GM18861 (cell line): ENCODE measurements at regions not wholly inside any gene's neighbourhood (a gene's known extent, or its start where the extent isn't known, plus 50 kb on each side); places are given as distances from the start of the nearest gene placed in this dataset.

Experiments
- ATAC-seq: cut with Tn5 transposase; IDR thresholded peaks from one replicate; pipeline ENCODE4 v1.9.1; 2021; ENCODE audit not compliant: unreplicated experiment

DNA sequence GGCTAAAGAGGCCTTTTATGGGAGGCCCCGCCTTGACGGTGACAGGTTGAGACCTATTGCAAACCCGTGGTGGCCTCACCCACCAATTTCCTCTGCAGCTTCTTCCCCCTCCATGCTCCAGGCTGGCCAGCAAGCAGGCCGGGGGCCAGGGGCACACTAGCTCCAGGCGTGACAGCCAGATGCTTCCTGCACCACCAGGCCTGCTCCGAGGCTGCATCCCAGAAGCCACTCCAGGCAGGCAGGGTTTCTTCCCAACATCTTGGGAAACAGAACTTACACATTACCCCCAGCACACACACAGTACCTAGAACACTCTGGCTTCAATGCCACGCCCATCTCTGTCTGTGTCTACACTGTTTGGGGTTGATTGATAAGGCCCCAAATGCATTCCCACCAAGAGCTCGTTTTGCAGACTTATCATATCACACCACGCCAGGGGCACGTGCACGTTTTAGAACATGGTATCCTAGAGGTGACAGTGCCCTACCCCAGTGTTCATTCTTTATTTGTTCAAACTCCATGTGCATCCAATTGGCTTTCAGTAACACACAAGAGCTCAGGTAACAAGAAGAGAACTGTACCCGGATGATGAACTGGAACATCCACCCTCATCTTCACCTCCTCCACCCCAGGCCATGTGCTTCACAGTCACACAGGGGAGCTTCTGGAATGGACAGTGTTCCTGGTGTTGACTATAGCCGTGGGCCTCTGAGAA is 221.4 kb upstream of the RREB1 start:
- no peak for ATAC-seq

DNA sequence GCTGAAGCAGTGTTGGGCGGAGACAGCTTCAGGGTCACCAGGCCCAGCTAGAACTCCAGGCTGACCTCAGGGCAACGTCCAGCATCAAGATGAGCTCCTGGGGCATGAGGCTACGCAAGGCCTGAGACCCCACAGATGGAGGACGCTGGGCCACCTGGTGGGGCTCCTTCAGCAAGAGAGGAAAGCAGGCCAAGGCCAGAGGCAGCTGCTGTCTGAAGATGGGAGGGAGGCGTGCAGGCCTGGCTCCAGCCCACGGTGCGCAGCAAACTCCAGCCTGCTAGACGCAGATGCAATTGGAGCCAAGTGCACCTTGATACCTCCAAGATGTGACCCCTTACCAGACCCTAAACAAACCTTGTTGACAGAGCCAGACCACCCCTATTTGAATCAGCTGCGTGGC is 220.9 kb upstream of the RREB1 start:
- ATAC-seq, result no peak

DNA sequence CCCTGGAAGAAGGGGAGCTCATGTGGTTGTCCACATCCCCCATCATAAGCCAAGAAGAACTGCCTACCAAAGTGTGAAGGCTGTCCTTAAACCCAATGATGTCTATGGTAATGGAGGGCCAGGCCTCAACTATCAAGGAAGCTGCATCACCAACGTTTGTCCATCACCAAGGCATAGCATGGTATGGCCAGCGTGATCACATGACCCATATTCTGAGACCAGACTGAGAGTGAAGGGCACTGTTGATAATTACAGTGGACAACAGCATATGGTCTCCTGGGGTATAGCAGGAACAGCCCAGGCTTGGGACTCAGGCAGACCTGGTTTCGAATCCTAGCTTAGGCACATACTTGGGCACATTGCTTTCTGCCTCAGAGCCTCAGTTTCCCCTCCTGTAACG is 218.2 kb upstream of the RREB1 start:
- ATAC-seq, result no peak

DNA sequence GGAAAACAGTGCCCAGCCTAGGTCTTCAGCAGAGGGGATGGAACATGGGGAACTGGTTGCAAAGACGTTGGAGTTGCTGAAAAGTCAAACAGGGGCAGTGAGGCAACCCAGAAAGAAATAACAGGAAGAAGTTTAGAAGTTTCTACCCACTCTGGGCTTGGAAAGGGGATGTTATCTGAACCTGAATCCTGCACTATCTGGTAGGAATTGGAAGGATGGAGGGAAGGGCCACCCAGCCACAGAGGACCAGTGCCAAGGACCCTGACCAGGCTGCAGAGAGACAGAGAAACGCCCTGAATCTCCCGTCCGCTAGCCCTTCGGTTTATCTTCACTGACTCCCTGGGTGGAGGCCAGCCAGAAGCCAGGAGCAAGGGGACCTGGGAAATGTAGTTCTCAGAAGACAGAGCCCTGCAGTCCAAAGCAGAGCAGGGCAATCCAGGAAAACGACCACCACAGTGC is 217.3 kb upstream of the RREB1 start:
- ATAC-seq, result no peak

DNA sequence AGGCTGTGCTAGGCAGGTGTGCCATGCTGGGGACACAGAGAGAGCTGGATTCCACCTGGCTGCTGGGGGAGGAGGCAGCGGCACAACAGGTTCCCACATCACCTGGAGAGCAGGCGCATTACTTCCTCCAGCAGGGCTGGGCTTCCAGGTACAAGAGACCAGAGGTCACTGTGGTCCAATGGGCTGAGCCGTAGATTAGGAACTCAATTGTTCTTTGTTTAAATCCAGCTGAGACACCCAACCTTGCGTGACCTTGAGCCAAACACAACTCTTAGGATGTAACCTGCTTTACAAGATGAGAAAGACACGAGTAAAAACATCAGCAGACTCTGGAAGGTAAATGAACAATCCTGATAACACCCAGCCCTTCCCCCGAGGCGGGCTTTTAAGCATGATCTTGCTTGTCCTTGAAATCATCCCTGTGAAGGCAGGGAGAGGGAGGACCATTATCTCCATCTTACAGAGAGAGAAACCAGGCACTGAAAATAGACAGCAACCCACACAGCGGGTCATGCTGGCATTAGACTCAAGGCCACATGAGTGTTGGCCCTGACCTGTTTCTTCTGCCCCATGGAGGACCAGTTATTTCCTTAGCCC is 216.5 kb upstream of the RREB1 start:
- ATAC-seq, result no peak

DNA sequence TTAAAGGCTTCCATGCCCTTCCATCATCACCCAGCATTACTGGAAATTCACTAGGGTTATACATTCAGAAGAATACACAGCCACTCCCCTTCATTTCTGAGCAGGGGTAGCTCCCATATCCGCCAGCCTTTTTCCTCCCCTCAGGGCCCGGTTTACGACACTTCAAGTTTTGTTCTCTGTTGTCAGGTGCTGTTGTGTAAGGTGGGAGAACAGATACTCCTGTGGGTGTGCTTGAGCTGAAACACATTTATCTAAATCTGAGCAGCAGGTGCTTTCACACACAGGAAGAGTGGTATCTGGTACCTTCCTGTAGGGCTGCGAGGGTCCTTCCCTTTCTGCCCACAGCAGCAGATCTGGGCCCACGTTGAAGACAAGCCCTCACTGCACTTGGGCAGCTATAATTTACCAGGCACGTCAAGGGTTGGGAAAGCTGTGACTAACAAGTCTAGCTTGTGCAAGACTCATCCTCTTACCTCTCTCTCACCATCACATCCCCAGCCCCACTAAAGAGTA is 215.8 kb upstream of the RREB1 start:
- no peak for ATAC-seq

DNA sequence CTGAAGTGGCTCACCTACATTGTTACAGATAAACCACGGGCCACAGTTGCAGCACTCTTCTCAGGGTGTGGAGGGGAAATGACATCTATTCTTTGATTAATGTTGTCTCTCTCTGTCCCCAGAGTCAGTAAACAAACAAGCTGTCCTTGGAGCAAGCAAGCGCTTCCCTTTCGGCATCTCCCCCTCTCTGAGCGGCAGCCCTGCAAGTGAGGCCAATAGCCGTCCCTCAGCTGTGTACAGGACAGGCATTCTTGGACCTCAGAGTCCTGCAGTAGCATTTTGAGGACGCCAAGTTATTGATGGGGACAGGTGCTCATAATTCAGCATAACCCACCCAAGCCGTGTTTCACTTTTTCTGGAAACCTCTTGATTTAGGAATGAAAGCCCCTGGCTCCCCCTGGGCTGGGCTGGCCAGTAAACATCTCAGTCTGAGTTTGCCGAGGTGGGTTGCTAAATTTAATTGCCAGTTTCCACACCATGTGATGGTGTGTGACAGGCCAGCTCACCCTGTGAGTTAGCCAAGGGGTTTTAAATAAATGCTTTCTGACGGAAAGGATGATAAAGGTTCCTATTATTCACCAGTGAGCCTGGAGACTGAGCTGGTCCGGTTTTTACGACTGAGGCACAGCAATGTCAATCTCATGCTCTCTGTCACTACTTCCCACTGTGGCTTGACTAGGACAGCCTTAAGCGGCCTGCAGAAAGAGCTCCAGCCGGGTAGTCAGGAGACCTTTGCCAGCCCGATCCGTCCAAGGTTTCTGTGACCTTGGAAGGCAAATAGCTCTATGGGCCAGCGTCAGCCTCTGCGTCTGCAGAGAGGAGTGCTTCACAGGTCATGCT is 214.8 kb upstream of the RREB1 start:
- no peak for ATAC-seq

DNA sequence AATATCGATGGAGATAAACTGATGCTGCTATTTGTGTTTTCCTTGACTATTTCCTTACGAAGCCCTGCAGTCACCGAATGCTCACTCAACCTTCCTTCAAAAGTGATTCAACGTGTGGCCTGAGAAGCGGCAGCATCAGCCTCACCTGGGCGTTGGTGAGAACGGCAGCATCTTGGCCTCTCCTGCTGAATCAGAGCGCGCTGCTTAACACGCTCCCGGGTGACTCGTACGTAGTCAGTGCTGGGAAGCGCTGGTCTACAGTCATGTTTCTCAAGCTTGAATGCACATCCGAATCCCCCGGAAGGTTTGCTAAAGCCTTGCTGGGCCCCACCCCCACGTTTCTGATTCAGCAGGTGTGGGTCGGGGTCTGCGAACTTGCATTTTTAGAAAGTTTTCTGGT is 214.1 kb upstream of the RREB1 start:
- no peak for ATAC-seq

DNA sequence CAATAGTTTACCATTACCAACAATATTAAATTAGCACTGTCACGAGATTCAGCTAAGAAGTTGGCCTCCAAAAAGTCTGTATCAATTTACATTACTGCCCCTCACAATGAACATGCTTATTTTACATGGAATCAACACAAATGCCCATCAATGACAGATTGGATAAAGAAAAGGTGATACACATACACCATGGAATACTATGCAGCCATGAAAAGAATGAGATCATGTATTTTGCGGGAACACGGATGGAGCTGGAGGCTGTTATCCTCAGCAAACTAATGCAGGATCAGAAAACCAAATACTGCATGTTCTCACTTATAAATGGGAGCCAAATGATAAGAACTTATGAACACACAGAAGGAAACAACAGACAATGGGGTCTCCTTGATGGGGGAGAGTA is 211.8 kb upstream of the RREB1 start:
- no peak for ATAC-seq

DNA sequence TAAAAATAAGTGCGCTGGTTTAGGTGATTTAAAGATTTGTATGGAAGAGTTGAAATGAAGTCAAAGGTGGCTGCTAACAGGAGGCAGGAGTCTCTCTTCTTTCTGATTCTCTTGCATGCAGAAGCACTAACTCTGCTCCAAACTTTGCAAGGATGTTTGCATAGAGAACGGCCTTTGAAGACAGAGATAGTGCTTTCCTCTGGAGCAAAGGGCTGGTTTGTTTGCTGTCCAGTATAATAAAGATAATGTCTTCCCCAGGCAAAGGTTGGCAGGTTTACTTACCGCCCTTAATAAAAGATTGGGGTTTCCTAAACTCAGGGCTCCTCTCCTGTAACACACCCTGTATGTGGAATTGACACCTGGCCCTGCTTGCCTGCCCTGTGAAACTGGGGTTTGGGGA is 210.6 kb upstream of the RREB1 start:
- ATAC-seq, result no peak

DNA sequence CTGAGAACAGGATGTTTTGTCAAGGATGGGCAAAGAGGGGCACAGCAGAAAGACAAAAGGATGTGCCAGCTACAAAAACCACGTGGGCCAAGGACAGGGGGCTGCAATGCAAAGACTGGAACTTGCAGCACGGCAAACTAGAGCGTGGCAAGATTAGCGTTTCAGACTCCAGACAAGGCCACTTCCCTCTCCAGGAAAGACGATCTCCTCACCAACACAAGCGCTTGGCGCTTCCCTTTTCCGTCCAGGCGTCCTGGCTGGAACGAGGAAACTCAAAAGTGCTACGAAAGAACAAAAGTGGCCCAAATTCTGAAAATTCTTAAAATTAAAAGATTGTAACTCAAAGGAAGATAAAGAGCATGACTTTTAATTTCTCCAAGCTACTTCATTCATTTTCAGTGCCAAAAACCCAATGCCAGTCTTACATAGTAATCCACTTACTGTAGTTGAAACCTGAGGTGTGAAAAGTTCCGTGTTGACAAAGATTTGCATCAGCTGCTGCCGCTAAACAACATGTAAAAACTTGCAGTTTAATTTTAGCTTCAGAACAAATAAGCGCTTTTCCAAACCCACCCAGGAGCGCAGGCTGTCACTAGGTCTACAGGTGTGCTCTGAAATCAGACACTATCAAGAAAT is 207.1 kb upstream of the RREB1 start:
- ATAC-seq, result no peak

DNA sequence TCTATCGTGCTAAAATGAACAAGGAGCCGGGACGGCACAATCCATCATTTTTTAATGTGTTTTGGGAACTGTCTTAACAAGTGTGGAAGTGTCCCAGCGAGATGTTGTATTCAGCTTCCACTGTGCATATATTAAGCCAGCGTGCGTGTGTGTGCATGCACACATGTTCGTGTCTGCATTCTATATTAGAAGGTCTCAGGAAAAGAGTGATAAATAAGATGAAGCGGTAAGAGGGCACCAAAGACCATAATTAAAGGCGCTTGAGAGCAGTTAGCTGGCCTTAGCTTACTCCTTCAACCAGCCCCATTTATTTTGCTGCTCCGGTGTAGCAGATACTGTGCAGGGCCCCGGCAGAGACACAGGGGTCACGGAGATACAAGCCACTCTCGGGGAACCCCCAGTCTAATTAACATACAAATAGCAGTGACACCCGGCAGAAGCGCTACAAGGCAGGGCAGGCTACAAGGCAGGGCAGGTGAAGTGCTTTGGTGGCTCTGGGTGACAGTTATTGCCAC is 206.5 kb upstream of the RREB1 start:
- no peak for ATAC-seq

DNA sequence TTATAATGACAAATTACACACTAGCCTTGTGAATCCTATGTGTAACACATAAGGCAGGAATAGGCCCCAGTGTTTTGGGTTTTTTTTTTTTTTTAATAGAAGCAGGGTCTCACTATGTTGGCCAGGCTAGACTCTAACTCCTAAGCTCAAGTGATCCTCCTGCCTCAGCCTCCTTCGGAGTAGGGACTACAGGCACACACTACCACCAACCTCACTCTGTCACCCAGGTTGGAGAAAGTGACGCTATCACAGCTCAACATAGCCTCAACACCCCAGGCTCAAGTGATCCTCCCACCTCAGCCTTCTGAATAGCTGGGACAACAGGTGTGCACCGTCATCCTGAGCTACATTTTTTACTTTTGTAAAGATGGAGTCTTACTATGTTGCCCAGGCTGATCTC is 205.8 kb upstream of the RREB1 start:
- ATAC-seq, result no peak

DNA sequence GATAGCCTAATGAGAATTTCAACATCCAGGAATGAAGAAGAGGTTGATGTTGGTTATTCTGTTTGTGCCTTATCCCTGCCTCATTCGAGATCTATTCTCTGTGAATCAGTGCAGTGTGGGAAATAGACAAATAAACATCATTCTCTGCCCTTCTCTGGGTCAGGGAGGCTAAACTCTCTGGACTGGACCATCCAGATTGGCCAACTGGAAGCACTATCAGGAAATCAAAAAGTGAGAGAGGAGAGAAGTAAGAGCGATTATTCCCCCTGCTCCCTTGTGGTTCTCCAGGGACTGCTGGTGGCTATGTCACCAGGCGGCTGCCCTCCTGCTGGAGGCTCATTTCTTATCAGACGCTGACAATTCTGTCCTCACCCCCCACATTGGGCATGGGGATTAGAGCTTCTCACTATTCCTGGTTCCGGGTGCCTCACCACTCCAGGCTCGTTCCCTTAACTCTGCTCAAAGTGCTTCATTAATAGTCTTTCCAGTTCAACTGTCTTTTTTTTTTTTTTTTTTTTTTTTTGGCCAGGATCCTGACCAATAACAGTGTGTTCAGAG is 201.7 kb upstream of the RREB1 start:
- ATAC-seq, result no peak

DNA sequence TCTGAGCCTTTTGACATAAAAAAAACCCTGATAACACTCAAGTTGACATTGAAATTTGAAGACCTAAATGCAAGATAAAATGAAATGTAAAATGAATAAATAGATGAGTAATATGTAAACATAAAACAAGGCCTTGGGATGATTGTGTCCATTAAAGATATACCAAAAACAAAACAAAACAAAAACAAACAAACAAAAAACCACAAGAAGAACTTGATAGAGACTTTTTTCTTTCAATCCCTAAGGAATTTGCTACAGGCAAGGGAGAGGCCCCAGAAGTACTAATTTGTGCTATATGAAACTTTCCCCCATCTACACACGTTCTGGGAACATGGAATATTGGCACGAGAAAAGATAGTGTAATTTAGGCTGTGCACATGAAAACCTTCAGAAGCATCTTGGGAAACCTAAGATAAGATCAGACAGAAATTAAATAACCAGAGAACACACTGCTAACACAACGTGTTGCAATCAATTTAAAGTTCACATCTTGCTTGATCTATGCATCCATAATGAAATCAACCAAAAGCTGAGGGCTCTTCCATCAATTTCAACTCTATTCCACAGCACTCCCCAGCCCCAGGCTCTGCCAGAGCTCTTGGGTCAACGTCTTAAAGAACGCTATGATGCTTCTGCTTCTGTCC is 201.1 kb upstream of the RREB1 start:
- ATAC-seq, result no peak

DNA sequence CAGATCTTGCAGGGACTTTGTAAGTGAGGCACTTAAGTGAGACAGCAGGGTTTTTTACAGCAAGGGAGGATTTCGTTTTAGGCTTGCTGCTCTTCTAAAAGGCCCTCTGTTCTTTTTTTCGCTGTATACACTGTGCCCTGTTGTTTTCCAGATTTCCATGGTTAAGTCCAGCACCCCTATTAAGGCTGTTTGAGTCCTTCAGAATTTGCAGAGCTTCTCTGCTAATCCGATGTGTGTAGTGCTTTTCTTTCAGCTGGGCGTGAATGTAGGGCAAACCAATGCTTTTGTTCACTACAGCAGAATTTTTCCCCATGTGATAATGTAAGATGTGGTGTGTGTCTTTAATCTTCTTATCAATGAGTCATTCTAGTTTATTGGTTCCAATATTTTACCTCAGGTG is 200.5 kb upstream of the RREB1 start:
- no peak for ATAC-seq

DNA sequence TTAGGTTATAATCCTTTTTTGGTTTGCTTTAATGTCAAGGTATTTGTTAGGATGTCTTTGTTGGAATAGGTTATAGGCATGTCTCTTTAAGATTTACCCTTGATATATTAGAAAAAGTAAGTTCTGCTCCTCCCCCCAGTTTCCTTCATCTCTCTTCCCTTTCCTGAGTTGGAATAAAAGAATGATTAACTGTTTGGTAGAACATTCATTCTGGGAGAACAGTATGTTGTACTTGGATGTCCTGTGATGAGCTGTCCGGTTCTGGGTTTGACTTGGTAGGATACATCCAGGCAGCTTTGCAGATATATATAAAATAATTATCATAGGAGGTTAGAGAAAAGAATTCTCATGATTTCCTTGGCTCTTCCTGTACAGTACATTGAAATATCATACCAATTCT is 199.6 kb upstream of the RREB1 start:
- ATAC-seq, result no peak

DNA sequence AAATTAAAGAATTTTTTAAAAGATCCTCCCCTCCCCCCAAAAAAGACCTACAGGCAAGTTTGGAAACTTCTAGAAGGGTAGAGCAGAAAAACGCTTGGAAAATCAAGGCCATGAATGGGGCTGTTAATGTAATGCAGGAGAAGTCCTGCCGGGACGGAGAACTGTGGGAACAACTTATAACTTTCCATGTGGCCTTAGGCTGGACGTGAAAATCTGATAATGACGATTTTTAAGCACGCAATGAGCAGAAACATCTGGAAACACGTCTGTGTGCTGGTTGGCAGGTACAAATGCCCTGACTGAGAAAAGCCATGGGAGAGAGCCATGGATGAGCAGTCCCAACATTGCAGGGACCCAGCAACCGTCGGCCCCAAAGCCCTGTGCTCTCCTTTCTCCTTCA is 198.7 kb upstream of the RREB1 start:
- no peak for ATAC-seq

DNA sequence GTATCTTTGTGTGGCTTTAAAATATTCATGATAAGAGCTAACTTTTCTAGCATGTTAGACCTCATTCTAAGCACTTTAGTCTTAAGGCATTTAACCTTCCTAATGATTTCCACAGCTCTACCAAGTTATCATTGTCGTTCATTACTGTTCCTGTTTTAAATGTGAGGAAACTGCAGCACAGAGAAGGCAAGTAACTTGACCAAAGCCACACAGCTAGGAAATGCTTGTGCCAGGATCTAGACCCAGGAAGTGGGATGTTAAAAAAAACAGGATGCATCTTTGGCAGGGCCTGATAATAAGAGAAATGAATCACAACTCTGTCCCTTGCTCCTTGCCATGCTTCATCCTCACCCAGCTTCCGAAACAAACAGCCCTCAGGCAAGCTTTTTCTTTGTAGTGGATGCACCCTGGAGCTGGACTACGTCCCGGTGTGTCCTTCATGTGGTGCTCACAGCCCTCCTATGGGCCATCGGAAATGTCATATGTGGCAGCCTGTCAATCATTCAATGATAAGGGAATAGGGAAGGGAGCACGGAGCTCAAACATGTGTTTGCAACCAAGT is 196.9 kb upstream of the RREB1 start:
- no peak for ATAC-seq

DNA sequence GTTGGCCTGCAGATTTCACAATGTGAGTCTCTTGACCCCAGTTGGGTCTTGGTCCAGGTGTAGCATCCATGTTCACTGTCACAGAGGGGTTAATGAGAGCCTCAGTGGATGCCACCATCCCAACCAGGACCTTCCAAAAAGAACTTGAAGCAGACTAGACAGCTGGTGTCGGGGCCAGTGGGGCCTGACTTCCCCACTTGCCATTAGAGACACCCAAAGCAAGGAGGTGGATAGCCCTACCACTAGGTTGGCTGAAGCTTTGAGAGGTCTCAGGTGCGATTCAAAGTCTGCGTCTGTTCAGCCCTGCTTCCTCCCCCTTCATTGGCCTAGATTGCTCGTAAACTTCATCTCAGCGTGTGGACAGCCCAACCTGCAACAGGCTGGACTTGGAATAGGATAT is 196.4 kb upstream of the RREB1 start:
- no peak for ATAC-seq
